Transverse colon (tissue), 4 donors: ENCODE measurements at regions not wholly inside any gene's neighbourhood (a gene's known extent, or its start where the extent isn't known, plus 50 kb on each side); places are given as distances from the start of the nearest gene placed in this dataset.

Experiments
- EP300 ChIP-seq: sonication (generic); formaldehyde crosslinking; IDR thresholded peaks from one replicate; pipeline ENCODE4 v1.6.1; 2017; ENCODE audit warnings: antibody characterized with exemption, low read depth
- POLR2A ChIP-seq: fragments of 450-650 bp; IDR thresholded peaks from one replicate; pipeline ENCODE4 v1.6.1; 2016; ENCODE audit warnings: antibody characterized with exemption, mild to moderate bottlenecking, moderate library complexity
- POLR2AphosphoS5 ChIP-seq, 3 donors: sonication (generic); formaldehyde crosslinking; IDR thresholded peaks; one replicate each; pipeline ENCODE4 v1.6.1; 2016; ENCODE audit warnings: antibody characterized with exemption in 3 of 3
- TF ChIP-seq, protein P1 (sequence below), 5 experiments: fragments of 200-600 bp in 3 of 5; fragments of 450-650 bp in 2 of 5; sonication (generic) in 3 of 5; IDR thresholded peaks; 1 replicate in 2 of 5; 2 replicates in 3 of 5; pipeline ENCODE4 v1.5.1; 2016 to 2017; ENCODE audit warnings: antibody characterized with exemption in 5 of 5, inconsistent platforms in 3 of 5, mild to moderate bottlenecking in 2 of 5, moderate library complexity in 1 of 5

DNA sequence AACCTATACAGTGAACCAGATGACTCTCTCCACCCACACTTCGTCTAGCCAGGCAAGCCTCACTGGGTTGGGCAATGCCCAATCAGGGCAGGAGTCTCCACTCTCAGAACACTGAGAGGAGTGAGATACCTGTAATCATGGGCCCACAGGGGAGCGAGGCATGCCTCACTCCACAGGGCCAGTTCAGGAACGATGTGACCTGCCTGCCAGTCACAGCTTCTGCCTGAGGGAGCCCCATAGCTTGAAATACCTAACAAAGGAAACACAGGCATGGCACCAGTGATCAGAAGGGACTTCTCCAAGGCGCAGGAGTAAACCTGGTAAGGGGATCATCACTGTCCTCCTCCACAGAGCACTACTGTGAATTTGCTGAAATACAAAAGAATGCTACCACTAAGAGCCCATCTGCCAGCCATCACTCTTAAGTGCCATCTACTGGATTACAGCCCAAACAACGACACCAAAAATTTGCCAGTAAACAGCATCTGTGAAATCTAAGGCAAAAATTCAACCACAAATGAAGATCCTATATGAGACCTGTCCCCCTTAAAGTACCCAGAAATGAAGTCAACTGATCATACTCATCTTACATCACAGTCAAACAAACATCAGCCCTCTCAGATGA lies 689.9 kb upstream of the SEMA6D start:
- TF ChIP-seq, protein P1, sequence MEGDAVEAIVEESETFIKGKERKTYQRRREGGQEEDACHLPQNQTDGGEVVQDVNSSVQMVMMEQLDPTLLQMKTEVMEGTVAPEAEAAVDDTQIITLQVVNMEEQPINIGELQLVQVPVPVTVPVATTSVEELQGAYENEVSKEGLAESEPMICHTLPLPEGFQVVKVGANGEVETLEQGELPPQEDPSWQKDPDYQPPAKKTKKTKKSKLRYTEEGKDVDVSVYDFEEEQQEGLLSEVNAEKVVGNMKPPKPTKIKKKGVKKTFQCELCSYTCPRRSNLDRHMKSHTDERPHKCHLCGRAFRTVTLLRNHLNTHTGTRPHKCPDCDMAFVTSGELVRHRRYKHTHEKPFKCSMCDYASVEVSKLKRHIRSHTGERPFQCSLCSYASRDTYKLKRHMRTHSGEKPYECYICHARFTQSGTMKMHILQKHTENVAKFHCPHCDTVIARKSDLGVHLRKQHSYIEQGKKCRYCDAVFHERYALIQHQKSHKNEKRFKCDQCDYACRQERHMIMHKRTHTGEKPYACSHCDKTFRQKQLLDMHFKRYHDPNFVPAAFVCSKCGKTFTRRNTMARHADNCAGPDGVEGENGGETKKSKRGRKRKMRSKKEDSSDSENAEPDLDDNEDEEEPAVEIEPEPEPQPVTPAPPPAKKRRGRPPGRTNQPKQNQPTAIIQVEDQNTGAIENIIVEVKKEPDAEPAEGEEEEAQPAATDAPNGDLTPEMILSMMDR (IDR thresholded peaks at IDR 0.05), result no peak
- no peak for TF ChIP-seq POLR2AphosphoS5 (IDR thresholded peaks at IDR 0.05)
- TF ChIP-seq EP300, result no peak
- no peak for TF ChIP-seq POLR2A
